RPMI8226 (cell line): ENCODE measurements at regions not wholly inside any gene's neighbourhood (a gene's known extent, or its start where the extent isn't known, plus 50 kb on each side); places are given as distances from the start of the nearest gene placed in this dataset.
A peak's percentile ranks its signal among the peaks of the same experiment; 100 is the strongest.
"Not testable (repeated sequence)": the region's sequence is repeated elsewhere in the genome, so short reads cannot be mapped to it uniquely, and the experiment has no call there.

Experiments used
- DNase-seq: peaks from one replicate; pipeline ENCODE4 v3.0.0-alpha.2; 2015

GRCh38 chr7:19530852-19531251 is 178.0 kb downstream of the POLR1F start:
- DNase-seq, result no peak

GRCh38 chr7:19530261-19530660 is 178.6 kb downstream of the POLR1F start:
- DNase-seq, result no peak

- DNase-seq, result no peak
Measured at GRCh38 chr7:19526639-19527038, 182.2 kb downstream of the POLR1F start.

GRCh38 chr7:19522486-19522885 is 186.4 kb downstream of the POLR1F start:
- DNase-seq, result no peak

- no peak for DNase-seq
Measured at GRCh38 chr7:19520392-19520791, 188.4 kb downstream of the POLR1F start.

- no peak for DNase-seq
Measured at GRCh38 chr7:19519443-19520021, 189.3 kb downstream of the POLR1F start.

- DNase-seq, result not testable (repeated sequence)
Measured at GRCh38 chr7:19517546-19517945, 191.3 kb downstream of the POLR1F start.

GRCh38 chr7:19508821-19509220 is 200.0 kb downstream of the POLR1F start:
- no peak for DNase-seq

GRCh38 chr7:19508124-19508523 is 200.7 kb downstream of the POLR1F start:
- DNase-seq, result no peak

GRCh38 chr7:19491821-19492452 is 216.9 kb downstream of the POLR1F start:
- peak; percentile 54 for DNase-seq

- no peak for DNase-seq
Measured at GRCh38 chr7:19491371-19491770, 217.5 kb downstream of the POLR1F start.

- DNase-seq, result no peak
Measured at GRCh38 chr7:19489162-19489820, 219.5 kb downstream of the POLR1F start.

GRCh38 chr7:19488056-19488455 is 220.8 kb downstream of the POLR1F start:
- DNase-seq, result no peak

- peak; percentile 9 for DNase-seq
Measured at GRCh38 chr7:19482628-19483027, 226.2 kb downstream of the POLR1F start.

- DNase-seq, result no peak
Measured at GRCh38 chr7:19480383-19480782, 228.5 kb downstream of the POLR1F start.

GRCh38 chr7:19470031-19470430 is 238.8 kb downstream of the POLR1F start:
- no peak for DNase-seq

- no peak for DNase-seq
Measured at GRCh38 chr7:19465861-19466260, 243.0 kb downstream of the POLR1F start.

- no peak for DNase-seq
Measured at GRCh38 chr7:19464751-19465150, 244.1 kb downstream of the POLR1F start.

- DNase-seq, result no peak
Measured at GRCh38 chr7:19464241-19464640, 244.6 kb downstream of the POLR1F start.

- DNase-seq, result no peak
Measured at GRCh38 chr7:19463581-19463980, 245.3 kb downstream of the POLR1F start.

- no peak for DNase-seq
Measured at GRCh38 chr7:19455623-19456022, 253.2 kb downstream of the POLR1F start.

- DNase-seq, result no peak
Measured at GRCh38 chr7:19448091-19448490, 260.7 kb downstream of the POLR1F start.

- DNase-seq, result peak; percentile 25
Measured at GRCh38 chr7:19442016-19442785, 266.6 kb downstream of the POLR1F start.

GRCh38 chr7:19439517-19439916 is 269.3 kb downstream of the POLR1F start:
- DNase-seq, result no peak
